ENCODE measurements at regions not wholly inside any gene's neighbourhood (a gene's known extent, or its start where the extent isn't known, plus 50 kb on each side); places are given as distances from the start of the nearest gene placed in this dataset.

DNA sequence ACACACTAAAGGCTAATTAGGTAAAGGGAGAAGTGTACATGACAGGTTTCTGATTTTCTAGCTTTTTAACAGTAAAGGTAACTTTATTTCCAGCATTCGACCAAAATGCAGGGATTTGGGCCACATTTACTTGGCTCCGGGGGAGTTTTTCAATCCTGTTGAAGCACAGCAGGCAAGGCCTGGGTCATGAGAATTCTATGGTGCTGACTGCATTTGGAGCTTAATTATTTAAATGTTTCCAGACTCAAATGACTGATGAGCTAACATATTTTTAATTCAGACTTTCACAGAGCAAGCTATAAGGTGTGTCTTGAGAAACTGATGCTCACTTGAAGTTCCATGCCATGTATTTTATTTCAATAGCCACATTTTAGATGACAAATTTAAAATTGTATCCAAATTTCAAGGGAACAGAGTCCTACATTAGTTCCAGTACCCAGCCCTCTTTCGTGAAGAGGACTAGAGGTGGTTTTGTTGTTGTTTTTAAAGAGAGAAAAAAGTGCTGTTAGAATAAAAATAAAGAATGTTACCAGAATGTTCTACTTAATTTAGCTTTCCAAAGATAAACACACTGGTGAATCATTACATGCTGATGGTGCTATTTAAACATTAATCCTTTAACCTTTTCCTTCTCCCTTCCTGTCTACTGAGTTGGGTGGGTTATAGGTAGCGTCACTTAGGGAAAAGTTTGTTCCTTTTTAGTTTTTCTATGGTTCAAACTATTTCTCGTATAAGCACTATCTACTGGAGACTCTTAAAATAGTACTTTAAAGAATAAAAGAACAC lies 82.3 kb upstream of the PHACTR2 start:
- FAIRE-seq, result no peak
- no peak for DNase-seq (ENCODE audit: low spot score in 2 of 2)

DNA sequence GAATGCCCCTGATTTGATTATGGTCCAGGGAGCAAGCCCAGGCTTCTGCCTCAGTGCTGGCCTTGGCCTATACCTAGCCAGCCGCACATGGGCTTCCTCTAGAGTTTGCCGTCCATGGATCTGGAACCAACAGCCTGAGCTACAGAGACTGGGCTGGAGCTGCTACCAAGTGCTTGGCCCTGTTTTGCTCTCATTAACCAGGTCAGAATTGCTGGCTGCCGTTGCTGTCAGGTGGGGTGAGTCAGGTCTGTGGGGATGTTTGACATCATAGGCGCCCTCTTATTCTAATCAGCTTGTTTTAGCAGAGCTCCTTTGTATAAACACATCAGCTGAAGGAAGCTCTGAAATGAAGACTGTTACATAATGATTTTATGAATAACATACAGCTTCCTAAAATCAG lies 83.1 kb upstream of the PHACTR2 start:
- DNase-seq (ENCODE audit: low spot score in 2 of 2) (no peak), FAIRE-seq (no peak)

DNA sequence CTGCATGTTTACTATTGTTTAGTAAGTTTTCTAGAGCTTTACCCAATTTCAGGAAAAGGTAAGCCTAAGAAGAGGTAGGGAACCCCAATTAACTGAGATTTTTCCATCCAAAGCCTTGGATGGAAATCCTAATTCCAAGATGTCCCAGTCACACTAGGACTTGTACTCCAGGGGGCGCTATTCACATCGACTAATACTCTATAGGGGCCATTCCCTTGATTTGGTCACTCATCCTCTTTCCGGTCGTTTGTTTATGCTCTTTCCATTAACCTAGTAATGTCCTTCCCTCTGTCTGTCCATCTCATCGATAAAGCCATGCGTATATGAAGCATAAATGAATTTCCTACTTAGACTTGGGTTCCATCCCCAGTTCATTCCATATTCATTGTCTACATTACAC lies 80.8 kb upstream of the FUCA2 start:
- DNase-seq (ENCODE audit: low spot score in 2 of 2) (no peak), FAIRE-seq (no peak)

DNA sequence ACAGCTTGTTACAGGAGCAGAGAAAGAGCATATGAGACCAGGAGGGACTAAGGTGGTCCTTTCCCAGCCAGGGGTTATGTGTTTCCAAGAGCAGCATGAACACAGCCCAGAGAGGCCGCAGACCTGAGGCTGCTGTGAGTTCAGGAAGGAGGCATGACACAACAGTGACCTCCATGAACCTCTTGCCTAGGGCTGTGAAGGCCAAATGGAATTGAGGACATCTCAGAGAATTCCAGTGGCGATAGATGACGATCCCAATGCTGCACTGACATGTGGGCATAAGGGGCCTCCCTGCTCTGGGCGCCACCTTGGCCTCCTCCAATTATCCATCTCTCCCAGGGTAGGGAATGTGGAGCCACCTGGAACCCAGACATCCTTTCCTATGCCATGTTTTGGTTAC lies 79.9 kb upstream of the FUCA2 start:
- FAIRE-seq, result no peak

DNA sequence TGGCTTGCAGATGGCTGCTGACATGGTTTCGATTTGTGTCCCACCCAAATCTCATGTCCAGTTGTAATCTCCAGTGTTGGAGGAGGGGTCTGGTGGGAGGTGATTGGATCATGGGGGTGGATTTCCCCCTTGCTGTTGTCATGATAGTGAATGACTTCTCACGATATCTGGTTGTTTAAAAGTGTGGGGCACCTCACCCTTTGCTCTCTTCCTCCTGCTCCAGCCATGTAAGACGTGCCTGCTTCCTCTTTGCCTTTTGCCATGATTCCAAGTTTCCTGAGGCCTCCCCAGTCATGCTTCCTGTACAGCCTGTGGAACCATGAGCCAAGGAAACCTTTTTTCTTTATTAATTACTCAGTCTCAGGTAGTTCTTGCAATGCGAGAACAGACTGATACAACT lies 77.6 kb upstream of the FUCA2 start:
- FAIRE-seq (no peak), DNase-seq (ENCODE audit: low spot score in 2 of 2) (no peak)

More for the DNA sequence above, 79.9 kb upstream of the FUCA2 start:
- no peak for DNase-seq (ENCODE audit: low spot score in 2 of 2)

DNA sequence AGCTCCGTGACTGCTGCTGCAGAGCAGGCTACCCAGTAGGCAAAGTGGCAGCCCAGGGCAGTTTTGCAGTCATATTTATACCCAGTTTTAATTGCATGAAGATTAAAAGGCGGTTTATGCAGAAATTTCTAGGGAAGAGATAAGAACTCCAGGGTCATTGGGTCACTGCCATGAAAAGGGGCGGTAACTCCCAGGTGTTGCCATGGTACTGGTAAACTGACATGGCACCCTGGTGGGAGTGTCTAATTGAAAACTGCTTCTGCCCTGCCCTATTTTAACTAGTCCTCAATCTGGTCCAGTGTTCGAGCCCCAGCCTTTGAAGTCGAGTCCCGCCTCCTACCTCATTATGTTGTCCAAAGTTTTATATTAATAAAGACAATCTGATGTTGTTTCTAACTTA lies 75.0 kb upstream of the FUCA2 start:
- FAIRE-seq, result no peak

DNA sequence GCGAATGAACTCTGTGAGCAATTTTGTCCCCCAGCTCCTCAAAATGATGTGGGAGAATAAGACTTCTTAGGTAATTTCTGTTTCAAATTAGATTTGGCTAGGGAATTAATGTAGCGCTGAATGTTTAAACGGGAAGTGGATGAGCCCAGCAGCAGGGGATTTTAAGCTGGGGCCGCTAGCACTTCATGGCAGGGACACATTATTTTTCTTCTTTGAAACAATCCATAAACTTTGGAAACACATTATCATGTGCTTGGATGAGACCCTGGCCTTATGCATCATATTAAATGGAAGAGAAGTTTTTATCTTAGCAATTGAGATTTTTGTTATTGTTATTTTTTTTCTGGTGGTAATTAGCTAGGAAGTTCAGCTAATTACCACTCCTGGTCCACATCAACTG lies 74.2 kb upstream of the FUCA2 start:
- DNase-seq (ENCODE audit: low spot score in 2 of 2), result no peak
- no peak for FAIRE-seq

More for the DNA sequence above, 75.0 kb upstream of the FUCA2 start:
- DNase-seq (ENCODE audit: low spot score in 2 of 2), result no peak

DNA sequence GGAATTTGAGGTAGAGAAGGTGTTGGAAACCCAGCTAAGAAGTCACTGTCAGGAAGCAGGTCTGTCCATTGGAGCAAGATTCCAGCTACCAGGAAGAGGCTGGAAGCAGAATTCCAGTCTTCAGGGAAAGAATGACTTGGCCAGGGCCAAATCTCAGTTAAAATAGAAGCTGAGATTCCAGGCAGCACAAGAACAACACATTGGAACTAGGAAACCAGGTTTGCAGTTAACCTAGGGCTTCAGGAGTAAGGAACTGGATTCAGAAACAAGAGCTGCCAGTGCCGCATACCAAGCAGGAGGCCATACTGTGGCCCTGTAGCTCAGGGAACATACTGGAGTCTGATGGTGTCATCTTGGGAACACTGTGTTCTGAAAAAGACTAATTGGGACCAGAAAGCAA lies 73.7 kb upstream of the FUCA2 start:
- FAIRE-seq (no peak), DNase-seq (ENCODE audit: low spot score in 2 of 2) (no peak)

DNA sequence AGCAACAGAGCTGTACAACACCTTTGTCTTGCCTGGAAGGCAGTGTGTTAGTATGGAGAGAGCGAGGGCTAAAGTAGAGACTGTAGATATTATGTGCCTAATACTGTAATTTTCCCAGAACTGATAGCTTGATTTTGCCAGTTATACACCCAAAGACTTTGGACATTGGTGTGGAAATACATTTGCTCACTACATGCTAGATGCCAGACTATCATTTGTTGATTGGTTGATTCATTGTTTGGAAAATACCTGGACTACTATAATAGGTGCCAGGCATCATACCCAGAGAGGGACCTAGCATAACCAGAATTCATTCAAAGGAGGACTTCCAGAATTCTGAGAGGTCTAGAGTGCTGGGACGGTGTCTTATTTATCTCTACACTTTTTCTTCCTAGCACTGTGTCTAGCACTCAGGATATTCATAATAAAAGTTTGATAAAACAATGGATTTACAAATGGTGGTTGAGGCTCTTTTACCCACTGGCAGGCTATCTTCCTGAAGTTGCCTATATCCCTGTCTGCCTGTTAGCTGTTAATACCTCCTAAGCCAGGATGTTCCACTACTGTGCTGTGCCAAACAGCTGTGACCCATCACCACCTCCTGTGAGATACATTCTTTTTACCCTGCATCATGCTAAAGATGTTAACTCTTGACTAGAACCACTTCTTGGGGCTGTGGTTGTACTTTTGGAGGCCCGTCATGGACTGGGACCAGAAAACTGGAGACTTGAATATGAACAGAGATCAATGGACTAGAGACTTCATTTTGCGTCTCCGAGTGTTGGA lies 72.2 kb upstream of the FUCA2 start:
- DNase-seq (ENCODE audit: low spot score in 2 of 2), result no peak
- FAIRE-seq, result no peak

DNA sequence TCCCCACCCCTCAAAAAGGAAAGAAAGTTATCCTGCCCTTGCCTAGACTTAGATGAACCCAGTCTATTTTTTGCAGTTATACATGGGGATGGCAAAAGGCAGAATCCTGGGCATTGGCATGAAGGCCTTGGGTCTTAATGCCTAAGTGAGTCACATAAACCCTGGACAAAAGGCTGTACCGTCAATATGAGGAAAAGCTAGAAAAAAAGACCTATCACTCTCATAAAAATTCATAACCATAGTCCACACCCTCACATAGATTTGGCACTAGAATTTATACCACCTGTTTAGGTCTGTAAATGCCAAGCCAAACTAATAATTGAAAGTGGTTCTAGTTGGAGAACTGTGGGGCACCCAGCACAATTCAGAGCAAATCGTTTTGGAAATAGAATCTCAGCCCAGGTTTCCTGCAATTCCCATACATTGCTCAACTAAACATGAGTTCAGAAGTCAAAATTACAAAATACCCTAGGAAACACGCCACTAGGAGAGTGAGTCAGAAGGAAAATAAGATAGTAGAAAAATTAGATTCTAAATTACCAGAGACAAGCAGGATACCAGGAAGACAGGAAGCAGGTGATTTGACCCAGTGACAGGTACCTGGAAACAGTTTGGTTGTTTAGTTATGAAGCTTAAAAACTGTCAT lies 70.4 kb upstream of the FUCA2 start:
- no peak for FAIRE-seq

DNA sequence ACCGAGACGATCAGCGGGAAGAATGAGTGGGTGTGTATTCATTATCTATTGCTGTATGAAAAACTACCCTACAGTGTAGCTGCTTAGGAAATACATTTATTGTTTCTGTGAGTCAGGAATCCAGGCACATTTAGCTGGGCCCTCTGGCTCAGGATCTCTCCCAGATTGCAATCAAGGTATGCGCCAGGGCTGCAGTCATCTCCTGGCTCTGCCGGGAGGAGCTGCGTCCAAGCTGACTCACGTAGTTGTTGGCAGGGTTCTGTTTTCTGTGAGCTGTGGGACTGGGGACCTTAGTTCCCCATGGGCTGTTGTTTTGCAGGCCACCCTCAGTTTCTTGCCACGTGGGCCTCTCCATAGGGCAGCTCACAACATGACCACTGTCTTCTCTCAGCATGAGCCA lies 68.2 kb upstream of the FUCA2 start:
- DNase-seq (ENCODE audit: low spot score in 2 of 2), result no peak
- FAIRE-seq, result no peak

More for the DNA sequence above, 70.4 kb upstream of the FUCA2 start:
- DNase-seq (ENCODE audit: low spot score in 2 of 2), result no peak

DNA sequence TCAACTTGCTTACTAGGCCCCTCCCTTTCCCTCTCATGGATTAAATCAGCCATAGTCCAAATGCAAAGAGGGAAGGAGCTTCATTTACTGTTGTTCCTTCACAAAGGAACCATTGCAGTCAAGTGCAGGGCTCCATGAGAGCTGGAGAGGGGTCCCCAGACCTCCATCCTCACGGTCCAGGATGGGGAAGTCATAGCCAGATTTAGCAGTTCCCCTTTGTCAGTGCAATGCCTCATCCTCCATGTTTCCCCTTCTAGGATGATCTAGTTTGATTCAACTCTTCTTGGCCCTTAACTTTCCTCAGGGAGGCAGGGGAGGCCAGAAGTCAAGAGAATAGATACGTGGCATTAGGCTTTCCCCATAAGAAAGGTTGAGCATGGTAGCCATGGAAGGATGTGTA lies 66.5 kb upstream of the FUCA2 start:
- DNase-seq (ENCODE audit: low spot score in 2 of 2) (no peak), FAIRE-seq (no peak)

DNA sequence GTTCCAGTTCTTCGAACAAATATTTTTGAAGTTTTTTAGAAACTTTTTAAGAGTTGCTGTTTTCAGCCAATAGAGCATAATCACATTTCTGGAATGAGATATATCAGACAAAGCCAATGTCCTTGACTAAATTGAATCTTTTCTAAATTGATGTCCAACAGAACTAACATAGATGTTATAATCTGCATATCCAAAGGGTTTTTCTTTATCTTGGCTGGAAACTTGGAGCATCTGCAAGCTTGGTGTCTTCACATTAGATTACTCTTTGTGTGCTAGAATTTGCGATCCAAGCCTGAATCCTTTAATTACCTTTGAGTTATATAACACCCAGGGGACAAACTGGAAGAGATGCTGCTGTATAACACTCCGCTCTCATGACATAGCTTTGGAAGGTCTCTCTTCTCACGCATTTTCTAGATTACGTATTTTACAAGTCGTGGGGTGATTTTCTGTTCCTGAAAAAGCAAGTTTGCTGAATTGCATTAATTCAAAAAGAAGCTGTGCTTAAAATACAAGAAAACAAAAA lies 64.4 kb upstream of the FUCA2 start:
- no peak for DNase-seq (ENCODE audit: low spot score in 2 of 2)
- no peak for FAIRE-seq

DNA sequence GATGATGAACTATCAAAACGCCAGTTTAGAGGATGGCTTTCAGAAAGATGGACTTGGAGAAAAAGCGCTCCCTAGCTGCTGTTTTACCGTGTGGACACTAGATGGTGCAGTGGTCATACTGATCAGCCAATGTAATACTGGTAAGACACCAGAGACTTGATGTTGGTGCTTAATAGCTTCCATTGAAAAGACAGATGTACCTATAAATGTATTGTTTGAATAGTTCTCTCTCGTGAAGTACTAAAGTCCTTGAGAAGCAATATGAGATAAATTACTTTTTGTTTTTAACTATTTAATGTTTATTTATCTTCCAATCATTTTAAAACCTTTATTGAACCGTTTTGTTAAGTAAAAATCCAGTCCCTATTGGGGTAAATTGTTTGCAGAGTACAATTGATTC lies 63.9 kb upstream of the FUCA2 start:
- peak; percentile 97 for FAIRE-seq

DNA sequence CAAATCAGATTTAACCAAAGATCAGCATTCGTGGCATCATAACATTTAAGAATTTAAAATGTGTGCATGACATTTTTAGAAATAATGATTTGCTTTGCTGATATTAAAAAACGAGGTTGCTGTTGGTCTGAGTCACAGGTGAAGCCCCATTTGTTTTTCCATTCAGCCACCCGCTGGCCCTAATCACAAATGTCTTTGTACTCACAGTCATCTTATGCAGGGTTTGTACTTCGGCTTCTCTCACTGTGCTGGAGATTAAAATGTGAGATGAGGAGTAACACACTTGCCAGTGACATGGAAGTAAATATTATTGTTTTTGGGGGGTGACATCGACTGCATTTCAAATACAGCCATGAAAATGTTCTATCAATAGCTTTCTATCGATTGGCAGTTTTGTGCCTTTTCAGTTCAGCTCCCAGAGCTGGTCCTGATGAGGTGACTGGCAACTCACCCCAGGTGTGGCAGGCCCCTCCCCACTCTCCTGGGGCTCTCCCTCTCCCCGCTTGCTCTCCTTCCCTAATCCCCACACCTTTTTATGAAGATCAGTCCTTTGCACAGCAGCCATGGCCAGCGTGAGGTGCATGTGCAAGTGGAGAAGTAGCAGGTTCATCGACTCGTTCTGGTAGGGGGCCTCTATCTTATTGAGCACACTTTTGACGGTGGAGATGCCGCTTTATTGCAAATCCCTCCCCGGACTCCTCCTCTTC lies 58.8 kb upstream of the FUCA2 start:
- no peak for FAIRE-seq
- DNase-seq (ENCODE audit: low spot score in 2 of 2), result no peak

More for the DNA sequence above, 63.9 kb upstream of the FUCA2 start:
- DNase-seq (ENCODE audit: low spot score in 2 of 2), result peak; percentile 48 to 76

DNA sequence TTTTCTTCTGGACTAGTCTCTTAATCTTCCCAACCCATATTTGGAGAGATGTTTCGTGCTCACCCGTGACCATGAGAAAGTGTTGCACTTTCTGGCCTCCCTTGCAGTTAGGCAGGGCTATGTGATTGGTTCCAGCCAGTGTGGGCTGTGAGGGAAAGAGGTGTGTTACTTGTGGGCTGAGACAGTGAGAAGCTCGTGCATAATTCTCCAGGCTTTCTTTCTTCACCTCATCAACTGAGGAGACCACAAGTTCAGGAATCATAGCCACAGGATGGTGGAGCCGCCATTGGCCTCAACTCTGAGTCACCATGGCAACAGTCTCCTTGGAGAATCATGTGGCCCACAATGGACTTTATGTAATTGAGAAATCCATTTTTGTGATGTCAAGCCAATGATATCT lies 57.5 kb upstream of the FUCA2 start:
- no peak for DNase-seq (ENCODE audit: low spot score in 2 of 2)
- no peak for FAIRE-seq

DNA sequence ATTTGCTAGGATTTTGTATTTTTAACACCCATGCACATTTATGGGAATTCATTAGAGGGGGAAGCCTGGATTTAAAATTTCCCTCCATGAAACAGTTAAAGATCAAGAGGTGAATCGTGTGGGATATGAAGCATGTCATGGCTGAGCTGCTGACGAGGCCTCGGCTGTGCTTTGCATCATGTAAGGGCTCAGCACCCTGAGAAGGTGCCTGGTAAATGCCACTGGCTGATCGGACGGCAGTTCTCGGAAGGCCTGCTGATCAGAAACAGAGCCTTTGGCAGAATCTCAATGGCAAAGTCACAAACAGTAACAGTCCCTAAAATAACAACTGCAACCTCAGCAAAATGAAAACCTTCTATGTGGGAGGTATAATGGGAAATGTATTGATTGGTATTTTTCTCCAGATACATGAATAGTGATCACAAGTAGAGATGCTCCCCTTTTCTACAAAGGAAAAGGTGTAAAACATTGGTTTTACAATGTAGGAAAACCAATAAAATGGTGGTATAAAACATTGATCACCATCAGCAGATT lies 53.0 kb upstream of the FUCA2 start:
- no peak for DNase-seq (ENCODE audit: low spot score in 2 of 2)
- FAIRE-seq, result no peak

DNA sequence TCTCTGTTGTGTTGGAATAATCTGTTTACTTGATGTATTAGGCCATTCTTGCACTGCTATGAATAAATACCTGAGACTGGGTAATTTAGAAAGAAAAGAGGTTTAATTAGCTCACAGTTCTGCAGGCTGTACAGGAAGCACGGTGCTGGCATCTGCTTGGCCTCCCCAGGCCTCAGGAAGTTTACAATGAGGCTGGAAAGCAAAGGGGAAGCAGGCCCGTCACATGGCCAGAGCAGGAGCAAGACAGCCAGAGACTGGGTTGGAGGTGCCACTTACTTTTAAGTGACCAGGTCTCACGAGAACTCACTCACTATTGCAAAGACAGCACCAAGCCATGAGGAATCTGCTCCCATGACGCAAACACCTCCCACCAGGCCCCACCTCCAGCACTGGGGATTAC lies 50.6 kb upstream of the FUCA2 start:
- no peak for FAIRE-seq
- no peak for DNase-seq (ENCODE audit: low spot score in 2 of 2)
